Panc1 (cell line): ENCODE measurements at regions not wholly inside any gene's neighbourhood (a gene's known extent, or its start where the extent isn't known, plus 50 kb on each side); places are given as distances from the start of the nearest gene placed in this dataset.

Experiments used
- TF ChIP-seq, protein P1 (sequence below): fragments of 450-650 bp; IDR thresholded peaks from 2 replicates; pipeline ENCODE4 v1.5.1; 2017; ENCODE audit warnings: mild to moderate bottlenecking
- TF ChIP-seq, protein P2 (sequence below), 2 experiments: IDR thresholded peaks; 2 replicates each; pipeline ENCODE4 v1.6.1; 2011 to 2012; ENCODE audit warnings: low read depth in 2 of 2, control low read depth in 1 of 2, low read length in 1 of 2, mild to moderate bottlenecking in 1 of 2, moderate library complexity in 1 of 2; ENCODE audit not compliant: insufficient read depth in 1 of 2

DNA sequence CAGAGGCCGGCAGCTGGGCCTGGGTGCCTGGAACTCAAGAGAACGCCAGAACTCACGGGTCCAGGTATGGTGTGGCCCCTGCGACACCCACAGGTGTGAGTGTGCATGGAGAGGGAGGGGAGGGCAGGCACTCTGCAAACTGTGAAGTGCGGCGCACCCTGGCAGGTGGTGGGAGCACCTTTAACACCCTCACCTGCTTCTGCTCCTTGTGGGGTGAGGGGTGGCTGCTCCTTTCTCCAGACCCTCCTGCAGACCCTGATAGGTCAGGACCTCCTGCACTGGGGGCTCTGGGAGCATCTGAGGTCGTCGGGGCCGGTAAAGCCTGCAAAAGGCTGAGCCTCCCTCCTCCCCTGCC is 324.7 kb upstream of the SFSWAP start:
- TF ChIP-seq, protein P1, sequence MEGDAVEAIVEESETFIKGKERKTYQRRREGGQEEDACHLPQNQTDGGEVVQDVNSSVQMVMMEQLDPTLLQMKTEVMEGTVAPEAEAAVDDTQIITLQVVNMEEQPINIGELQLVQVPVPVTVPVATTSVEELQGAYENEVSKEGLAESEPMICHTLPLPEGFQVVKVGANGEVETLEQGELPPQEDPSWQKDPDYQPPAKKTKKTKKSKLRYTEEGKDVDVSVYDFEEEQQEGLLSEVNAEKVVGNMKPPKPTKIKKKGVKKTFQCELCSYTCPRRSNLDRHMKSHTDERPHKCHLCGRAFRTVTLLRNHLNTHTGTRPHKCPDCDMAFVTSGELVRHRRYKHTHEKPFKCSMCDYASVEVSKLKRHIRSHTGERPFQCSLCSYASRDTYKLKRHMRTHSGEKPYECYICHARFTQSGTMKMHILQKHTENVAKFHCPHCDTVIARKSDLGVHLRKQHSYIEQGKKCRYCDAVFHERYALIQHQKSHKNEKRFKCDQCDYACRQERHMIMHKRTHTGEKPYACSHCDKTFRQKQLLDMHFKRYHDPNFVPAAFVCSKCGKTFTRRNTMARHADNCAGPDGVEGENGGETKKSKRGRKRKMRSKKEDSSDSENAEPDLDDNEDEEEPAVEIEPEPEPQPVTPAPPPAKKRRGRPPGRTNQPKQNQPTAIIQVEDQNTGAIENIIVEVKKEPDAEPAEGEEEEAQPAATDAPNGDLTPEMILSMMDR: no peak
- TF ChIP-seq, protein P2, sequence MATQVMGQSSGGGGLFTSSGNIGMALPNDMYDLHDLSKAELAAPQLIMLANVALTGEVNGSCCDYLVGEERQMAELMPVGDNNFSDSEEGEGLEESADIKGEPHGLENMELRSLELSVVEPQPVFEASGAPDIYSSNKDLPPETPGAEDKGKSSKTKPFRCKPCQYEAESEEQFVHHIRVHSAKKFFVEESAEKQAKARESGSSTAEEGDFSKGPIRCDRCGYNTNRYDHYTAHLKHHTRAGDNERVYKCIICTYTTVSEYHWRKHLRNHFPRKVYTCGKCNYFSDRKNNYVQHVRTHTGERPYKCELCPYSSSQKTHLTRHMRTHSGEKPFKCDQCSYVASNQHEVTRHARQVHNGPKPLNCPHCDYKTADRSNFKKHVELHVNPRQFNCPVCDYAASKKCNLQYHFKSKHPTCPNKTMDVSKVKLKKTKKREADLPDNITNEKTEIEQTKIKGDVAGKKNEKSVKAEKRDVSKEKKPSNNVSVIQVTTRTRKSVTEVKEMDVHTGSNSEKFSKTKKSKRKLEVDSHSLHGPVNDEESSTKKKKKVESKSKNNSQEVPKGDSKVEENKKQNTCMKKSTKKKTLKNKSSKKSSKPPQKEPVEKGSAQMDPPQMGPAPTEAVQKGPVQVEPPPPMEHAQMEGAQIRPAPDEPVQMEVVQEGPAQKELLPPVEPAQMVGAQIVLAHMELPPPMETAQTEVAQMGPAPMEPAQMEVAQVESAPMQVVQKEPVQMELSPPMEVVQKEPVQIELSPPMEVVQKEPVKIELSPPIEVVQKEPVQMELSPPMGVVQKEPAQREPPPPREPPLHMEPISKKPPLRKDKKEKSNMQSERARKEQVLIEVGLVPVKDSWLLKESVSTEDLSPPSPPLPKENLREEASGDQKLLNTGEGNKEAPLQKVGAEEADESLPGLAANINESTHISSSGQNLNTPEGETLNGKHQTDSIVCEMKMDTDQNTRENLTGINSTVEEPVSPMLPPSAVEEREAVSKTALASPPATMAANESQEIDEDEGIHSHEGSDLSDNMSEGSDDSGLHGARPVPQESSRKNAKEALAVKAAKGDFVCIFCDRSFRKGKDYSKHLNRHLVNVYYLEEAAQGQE (IDR thresholded peaks at IDR 0.05; ENCODE audit: insufficient read depth in 1 of 2, low read depth in 2 of 2, low read length in 1 of 2): no peak
